Natural killer cell treated with Interleukin-12 subunit alpha and Interleukin-12 subunit beta and Interleukin-15 and Interleukin-18, amount 100 ng/mL, for 72 hours (primary cell): ENCODE measurements at regions not wholly inside any gene's neighbourhood (a gene's known extent, or its start where the extent isn't known, plus 50 kb on each side); places are given as distances from the start of the nearest gene placed in this dataset.
"Not testable (repeated sequence)": the region's sequence is repeated elsewhere in the genome, so short reads cannot be mapped to it uniquely, and the experiment has no call there.

Experiments used
- ATAC-seq, 2 donors: fragments of 150-1000 bp; cut with Tn5 transposase in 1 of 2; sonication (Bioruptor Pico), chemical (Tn5 transposase) in 1 of 2; 2 replicates each; pipeline ENCODE4 v1.10.0; 2021
- DNase-seq: peaks from one replicate; pipeline ENCODE4 v3.0.0; 2022; ENCODE audit warnings: low spot score
- H3K27ac Mint-ChIP-seq, 2 donors: 1 replicate in 1 of 2; 2 replicates in 1 of 2; pipeline ENCODE4 v1.8.0; 2022; ENCODE audit warnings: mixed read lengths in 2 of 2, mild to moderate bottlenecking in 1 of 2, moderate library complexity in 1 of 2
- H3K27me3 Mint-ChIP-seq, 2 donors: 1 replicate in 1 of 2; 2 replicates in 1 of 2; pipeline ENCODE4 v1.8.0; 2022; ENCODE audit warnings: mixed read lengths in 2 of 2
- H3K36me3 Mint-ChIP-seq: one replicate; pipeline ENCODE4 v1.8.0; 2022; ENCODE audit warnings: mixed read lengths
- H3K4me1 Mint-ChIP-seq, 2 donors: 1 replicate in 1 of 2; 2 replicates in 1 of 2; pipeline ENCODE4 v1.8.0; 2022; ENCODE audit warnings: low read depth in 2 of 2, mixed read lengths in 2 of 2, mild to moderate bottlenecking in 1 of 2
- H3K4me3 Mint-ChIP-seq: one replicate; pipeline ENCODE4 v1.8.0; 2022; ENCODE audit warnings: mixed read lengths
- H3K9me3 Mint-ChIP-seq: 2 replicates; pipeline ENCODE4 v1.8.0; 2022; ENCODE audit warnings: mixed read lengths

DNA sequence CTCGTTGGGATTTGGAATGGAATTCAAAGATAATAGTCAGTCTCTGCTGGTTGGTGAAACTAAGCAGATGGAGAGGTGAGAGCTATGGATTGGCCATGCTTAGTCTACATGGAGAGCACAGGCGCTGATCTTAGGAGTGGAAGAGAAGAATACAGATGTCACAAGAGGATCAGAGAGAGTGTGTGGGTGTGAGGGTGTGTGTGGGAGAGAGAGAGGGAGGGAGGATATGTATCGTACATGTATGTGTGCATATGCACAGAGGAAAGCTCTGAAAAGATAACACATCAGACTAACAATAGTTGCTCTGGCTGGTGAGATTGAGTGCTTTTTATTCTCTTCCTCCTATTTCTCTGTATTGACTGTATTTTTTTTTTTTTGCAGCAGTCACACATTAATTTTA, 686.2 kb upstream of the TBX3 start:
- peaks cover 16% of the 10 kb centered on the region for H3K9me3 Mint-ChIP-seq
- ATAC-seq, result no peak
- no peak overlapping the region for H3K27ac Mint-ChIP-seq
- no peaks in the 10 kb centered on the region for H3K27me3 Mint-ChIP-seq
- no peak for DNase-seq
- H3K4me3 Mint-ChIP-seq, result no peak overlapping the region
- H3K36me3 Mint-ChIP-seq, result peaks cover 6% of the 10 kb centered on the region
- H3K4me1 Mint-ChIP-seq, result no peaks in the 10 kb centered on the region

DNA sequence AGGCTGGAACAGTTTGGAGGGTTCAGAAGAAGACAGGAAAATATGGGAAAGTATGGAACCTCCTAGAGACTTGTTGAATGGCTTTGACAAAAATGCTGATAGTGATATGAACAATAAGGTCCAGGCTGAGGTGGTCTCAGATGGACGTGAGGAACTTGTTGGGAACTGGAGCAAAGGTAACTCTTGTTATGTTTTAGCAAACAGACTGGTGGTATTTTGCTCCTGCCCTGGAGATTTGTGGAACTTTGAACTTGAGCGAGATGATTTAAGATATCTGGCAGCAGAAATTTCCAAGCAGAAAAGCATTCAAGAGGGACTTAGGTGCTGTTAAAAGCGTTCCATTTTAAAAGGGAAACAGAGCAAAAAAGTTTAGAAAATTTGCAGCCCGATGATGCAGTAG, 682.3 kb upstream of the TBX3 start:
- H3K4me3 Mint-ChIP-seq, result not testable (repeated sequence)

DNA sequence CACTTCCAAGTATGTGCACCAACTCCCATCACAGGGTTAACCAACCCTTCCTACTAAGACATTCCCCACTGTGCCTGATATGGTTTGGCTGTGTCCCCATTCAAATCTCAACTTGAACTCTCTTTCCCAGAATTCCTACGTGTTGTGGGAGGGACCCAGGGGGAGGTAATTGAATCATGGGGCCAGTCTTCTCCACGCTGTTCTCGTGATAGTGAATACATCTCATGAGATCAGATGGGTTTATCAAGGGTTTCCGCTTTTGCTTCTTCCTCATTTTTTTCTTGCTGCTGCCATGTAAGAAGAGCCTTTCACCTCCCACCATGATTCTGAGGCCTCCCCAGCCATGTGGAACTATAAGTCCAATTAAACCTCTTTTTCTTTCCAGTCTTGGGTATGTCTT, 681.8 kb upstream of the TBX3 start:
- not testable (repeated sequence) for H3K4me3 Mint-ChIP-seq, DNase-seq, ATAC-seq, H3K9me3 Mint-ChIP-seq, H3K27ac Mint-ChIP-seq, H3K27me3 Mint-ChIP-seq, H3K36me3 Mint-ChIP-seq, H3K4me1 Mint-ChIP-seq

More for the DNA sequence above, 682.3 kb upstream of the TBX3 start:
- H3K4me1 Mint-ChIP-seq, H3K27ac Mint-ChIP-seq, H3K27me3 Mint-ChIP-seq, H3K9me3 Mint-ChIP-seq, H3K36me3 Mint-ChIP-seq, ATAC-seq, DNase-seq: not testable (repeated sequence)

DNA sequence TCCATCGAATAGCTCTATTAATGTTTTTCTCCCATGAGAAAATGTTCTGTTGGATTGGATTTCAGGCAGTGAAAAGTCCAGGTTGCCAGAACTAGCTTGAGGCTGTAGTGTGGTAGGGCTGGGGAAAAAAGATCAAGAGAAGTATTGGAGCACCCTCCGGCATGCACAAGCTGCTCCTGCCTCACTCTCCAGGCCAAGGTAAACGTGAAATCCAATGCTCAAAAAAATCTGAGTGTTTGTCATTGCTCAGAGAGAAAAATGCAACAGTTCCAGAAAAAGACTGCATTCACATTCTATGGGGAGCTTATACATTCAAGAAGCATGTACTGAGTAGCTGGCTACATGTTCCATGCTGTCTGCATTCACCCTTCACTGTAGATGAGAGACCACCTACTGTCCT, 680.9 kb upstream of the TBX3 start:
- no peaks in the 10 kb centered on the region for H3K27me3 Mint-ChIP-seq
- H3K27ac Mint-ChIP-seq, result no peak overlapping the region
- H3K9me3 Mint-ChIP-seq, result peaks cover 8% of the 10 kb centered on the region
- H3K36me3 Mint-ChIP-seq, result no peaks in the 10 kb centered on the region
- ATAC-seq (no peak), DNase-seq (no peak)
- no peak overlapping the region for H3K4me3 Mint-ChIP-seq
- no peaks in the 10 kb centered on the region for H3K4me1 Mint-ChIP-seq

DNA sequence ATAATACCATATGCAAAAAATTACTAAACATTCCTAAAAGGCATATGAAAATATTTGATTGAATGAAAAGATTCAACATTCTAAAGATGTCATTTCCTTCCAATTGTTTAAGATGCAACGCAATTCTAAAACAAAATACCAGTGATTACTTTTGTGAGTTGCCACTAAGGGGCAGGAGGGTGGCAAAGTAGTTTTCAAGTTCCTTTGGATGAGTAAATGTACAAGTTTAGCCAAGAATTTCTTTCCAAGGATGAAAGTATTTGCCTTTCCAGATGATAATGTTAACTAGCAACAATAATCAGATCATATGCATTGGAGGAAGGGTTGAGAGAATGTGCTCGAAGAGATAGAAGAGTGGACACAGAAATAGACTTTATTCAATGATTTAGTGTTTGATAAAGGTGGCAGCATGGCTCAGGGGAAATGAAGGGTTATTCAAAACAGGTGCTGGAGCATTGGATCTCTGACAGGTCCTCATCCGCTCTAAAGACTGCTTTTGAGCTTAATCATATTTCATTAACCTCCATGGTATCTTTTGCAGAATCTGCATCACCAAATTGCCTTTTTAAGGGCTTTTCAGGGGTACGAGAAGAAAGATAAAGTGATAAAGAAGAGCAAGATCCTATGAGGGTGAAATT, 678.5 kb upstream of the TBX3 start:
- Mint-ChIP-seq H3K9me3 (peaks cover 2% of the 10 kb centered on the region), H3K36me3 (no peaks in the 10 kb centered on the region), H3K27me3 (no peaks in the 10 kb centered on the region), H3K27ac (no peak overlapping the region), H3K4me1 (no peaks in the 10 kb centered on the region), H3K4me3 (no peak overlapping the region)
- DNase-seq, result no peak
- no peak for ATAC-seq

DNA sequence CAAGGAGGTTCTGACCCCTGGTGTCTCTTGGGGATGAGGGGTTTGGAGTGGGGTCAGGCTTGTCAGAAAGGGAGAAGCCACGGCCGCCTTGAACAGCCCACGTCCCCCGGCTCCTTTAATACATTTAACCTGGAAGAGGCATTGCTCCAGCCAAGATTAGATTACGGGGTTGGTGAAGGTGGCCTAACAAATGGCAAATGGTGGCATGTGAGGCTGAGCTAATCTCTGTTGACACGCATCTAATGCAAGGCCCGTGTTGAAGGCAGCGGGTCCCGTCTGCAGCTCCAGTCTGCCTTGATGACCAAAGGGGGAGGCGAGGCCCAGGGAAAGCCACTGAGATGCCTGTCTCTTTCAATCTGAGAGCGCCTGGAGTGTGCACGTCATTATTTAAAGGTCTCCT, 673.7 kb upstream of the TBX3 start:
- no peak for DNase-seq
- no peak for ATAC-seq
- Mint-ChIP-seq H3K4me3 (no peak overlapping the region), H3K9me3 (peaks cover 4% of the 10 kb centered on the region), H3K4me1 (no peaks in the 10 kb centered on the region), H3K36me3 (no peaks in the 10 kb centered on the region), H3K27ac (no peak overlapping the region), H3K27me3 (no peaks in the 10 kb centered on the region)

DNA sequence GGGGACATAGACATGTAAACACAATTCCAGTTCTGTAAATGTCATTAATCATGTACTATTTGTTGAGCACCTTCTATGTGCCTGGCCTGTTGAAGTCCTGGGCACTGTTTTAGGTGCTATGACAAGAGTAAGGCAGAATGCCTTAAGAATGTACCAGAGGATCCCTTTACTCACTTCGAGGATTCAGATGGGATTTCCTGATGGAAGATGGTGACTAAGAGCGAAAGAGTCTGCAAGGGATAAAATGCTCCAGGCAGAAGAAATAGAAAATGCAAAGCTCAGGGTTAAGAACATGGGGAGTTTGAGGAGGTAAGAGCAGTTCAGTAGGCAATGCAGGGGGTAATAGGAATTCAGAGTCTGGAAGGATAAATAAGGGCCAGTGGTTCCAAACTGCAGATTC, 671.3 kb upstream of the TBX3 start:
- DNase-seq, result no peak
- Mint-ChIP-seq H3K36me3 (no peaks in the 10 kb centered on the region), H3K9me3 (peaks cover 6% of the 10 kb centered on the region), H3K4me3 (no peak overlapping the region), H3K27me3 (no peaks in the 10 kb centered on the region), H3K27ac (no peak overlapping the region), H3K4me1 (no peaks in the 10 kb centered on the region)
- no peak for ATAC-seq

DNA sequence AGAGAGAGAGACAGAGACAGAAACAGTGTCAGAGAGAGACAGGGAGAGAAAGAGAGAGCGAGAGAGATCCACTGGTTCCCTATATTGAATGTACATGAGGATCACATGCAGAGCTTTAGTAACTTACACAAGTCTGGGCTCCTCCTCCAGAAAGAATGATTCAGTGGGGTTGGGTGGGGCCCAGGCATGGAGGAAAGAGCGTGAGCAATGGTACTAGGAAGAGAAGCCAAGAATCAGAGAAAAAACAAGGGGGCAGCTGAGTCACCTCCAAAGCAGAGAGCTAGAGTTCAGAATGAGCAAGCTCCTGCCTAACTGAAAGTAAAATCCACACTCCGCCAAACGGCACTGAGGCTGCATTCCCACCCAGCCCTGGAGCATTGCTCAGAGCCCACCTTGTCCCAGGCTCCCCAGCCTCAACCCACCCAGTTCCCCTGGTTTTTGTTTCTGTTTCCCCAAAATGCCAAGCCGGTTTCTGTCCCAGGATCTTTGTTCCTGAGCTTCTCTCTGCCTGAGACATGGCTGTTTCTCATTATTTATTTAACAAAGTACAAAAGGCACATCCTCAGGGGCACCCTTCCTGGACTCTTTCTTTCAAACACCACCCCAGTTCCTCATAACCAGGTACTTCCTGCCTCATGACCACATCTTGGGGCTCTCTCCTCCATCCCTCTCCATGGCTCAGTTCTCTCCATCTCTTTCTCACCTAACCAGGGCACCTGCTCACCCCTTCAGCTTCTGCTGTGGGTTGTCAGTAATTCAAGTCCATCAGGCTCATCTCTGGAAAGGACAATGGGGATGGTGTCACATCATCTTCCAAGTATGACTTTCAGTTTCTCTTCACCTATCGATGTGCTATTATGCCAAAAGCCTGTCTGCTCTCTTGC, 670.3 kb upstream of the TBX3 start:
- peaks cover 7% of the 10 kb centered on the region for H3K9me3 Mint-ChIP-seq
- H3K27ac Mint-ChIP-seq, result no peak overlapping the region
- DNase-seq (no peak), ATAC-seq (no peak)
- no peak overlapping the region for H3K4me3 Mint-ChIP-seq
- no peaks in the 10 kb centered on the region for H3K4me1 Mint-ChIP-seq
- no peaks in the 10 kb centered on the region for H3K27me3 Mint-ChIP-seq
- H3K36me3 Mint-ChIP-seq, result no peaks in the 10 kb centered on the region

DNA sequence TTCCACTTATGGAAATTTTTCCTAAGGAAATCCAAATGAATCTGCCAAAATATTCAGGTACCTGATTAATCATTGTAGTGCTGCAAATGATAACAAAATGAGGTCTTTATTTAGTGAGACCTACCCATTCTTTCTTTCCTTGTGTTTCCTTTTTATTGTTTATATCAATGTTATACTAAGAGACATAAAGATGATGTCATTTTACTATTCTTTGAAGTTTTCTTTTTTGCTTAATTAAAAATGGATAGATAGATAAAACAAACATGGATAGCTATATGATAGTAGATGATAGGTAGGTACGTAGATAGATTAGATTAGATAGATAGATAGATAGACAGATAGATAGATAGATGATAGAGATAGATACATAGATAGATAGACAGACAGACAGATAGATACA, 669.5 kb upstream of the TBX3 start:
- no peak overlapping the region for H3K4me3 Mint-ChIP-seq
- no peak overlapping the region for H3K27ac Mint-ChIP-seq
- H3K27me3 Mint-ChIP-seq, result no peaks in the 10 kb centered on the region
- H3K9me3 Mint-ChIP-seq, result peaks cover 8% of the 10 kb centered on the region
- no peaks in the 10 kb centered on the region for H3K36me3 Mint-ChIP-seq
- DNase-seq (no peak), ATAC-seq (no peak)
- no peaks in the 10 kb centered on the region for H3K4me1 Mint-ChIP-seq

DNA sequence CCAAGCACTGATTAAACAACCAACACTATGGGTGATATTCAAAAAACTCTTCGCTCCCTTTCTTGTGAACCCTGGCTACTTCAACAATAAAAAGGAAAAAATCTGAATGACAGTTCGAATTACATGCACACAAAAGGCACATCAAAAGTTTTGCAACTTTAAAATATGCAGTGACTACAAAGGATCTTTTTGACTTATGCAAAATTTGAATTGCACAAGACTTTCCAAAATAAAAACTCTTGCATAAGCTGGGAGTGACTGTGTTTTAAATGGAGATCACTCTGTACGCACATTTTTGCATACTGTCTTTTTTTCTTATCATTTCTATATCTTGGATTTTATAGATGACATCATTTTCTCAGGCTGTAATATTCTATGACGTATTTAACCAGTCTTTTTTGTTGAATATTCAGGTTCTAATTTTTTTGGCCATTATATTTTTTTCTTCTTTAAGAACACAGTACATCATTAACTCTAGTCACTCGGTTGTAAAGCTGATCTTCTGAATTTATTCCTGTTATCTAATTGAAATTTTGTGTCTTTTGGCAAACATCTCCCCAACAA, 667.6 kb upstream of the TBX3 start:
- H3K4me3 Mint-ChIP-seq, result no peak overlapping the region

DNA sequence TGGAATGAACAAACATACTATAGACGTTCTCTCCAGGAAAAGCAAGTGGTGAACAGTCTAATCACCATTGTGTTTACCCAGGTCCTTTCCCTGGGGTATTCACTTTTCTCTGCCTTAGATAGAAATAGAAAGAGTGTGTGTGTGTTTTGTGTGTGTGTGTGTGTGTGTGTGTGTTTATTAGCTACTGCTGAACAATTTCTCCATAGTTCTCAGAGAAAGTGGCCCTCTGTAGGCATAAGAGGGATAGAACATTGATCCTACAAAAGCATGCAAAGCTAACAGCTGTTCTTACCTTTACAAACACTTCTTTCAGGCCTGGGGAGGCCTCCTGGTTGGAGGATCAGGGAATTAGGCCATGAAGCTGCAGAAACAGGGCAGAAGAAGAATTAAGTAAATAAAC, 665.7 kb upstream of the TBX3 start:
- no peak for DNase-seq
- Mint-ChIP-seq H3K27ac (no peak overlapping the region), H3K9me3 (peaks cover 7% of the 10 kb centered on the region), H3K4me3 (no peak overlapping the region), H3K4me1 (no peaks in the 10 kb centered on the region), H3K27me3 (no peaks in the 10 kb centered on the region), H3K36me3 (no peaks in the 10 kb centered on the region)
- no peak for ATAC-seq

More for the DNA sequence above, 667.6 kb upstream of the TBX3 start:
- H3K27me3 Mint-ChIP-seq, result no peaks in the 10 kb centered on the region
- no peak overlapping the region for H3K27ac Mint-ChIP-seq
- peaks cover 8% of the 10 kb centered on the region for H3K9me3 Mint-ChIP-seq
- H3K36me3 Mint-ChIP-seq, result no peaks in the 10 kb centered on the region
- ATAC-seq (no peak), DNase-seq (no peak)
- H3K4me1 Mint-ChIP-seq, result no peaks in the 10 kb centered on the region

DNA sequence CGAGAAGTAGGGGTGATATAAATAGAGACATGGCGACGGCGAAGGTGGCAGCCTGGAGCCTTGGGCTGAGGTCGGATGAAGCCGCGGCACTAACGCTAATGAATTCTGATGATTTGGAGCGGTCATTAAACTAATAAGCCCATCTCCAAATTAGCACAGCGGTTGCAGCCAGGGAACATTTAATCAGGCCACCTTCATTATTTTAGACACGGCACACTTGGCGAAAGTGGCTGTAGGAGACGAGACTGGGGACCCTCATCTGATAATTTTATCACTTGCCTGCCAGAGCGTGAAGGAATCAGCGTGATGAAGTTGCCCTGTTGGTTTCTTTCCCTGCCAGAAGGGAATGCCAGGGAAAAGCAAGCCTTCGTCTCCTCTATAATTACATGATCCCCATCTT, 664.3 kb upstream of the TBX3 start:
- H3K27ac Mint-ChIP-seq, result no peak overlapping the region

DNA sequence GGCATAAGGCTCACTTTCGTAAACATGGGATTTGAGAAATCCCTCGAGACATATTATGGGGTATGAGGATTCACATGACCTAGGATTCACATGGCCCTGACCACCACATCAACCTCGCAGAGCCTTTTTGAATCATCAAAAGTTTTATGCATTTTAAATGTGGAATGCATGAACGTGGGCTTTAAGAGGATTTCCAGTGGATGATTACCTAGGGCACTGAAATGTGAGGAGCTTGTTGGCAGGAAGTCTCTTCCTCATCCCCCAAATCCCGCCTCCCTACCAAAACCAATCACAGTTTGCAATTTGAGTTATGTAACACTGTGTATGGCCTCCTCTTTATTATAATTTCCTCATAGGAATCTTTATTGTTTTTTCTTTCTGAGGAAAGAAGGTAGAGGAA, 659.6 kb upstream of the TBX3 start:
- no peak overlapping the region for H3K27ac Mint-ChIP-seq
- DNase-seq (no peak), ATAC-seq (no peak)
- no peaks in the 10 kb centered on the region for H3K27me3 Mint-ChIP-seq
- H3K4me3 Mint-ChIP-seq, result no peak overlapping the region
- H3K9me3 Mint-ChIP-seq, result peaks cover 8% of the 10 kb centered on the region
- H3K36me3 Mint-ChIP-seq, result no peaks in the 10 kb centered on the region
- no peaks in the 10 kb centered on the region for H3K4me1 Mint-ChIP-seq

More for the DNA sequence above, 664.3 kb upstream of the TBX3 start:
- no peak overlapping the region for H3K4me3 Mint-ChIP-seq
- no peaks in the 10 kb centered on the region for H3K27me3 Mint-ChIP-seq
- ATAC-seq (no peak), DNase-seq (no peak)
- peaks cover 5% of the 10 kb centered on the region for H3K9me3 Mint-ChIP-seq
- H3K36me3 Mint-ChIP-seq, result no peaks in the 10 kb centered on the region
- no peaks in the 10 kb centered on the region for H3K4me1 Mint-ChIP-seq

DNA sequence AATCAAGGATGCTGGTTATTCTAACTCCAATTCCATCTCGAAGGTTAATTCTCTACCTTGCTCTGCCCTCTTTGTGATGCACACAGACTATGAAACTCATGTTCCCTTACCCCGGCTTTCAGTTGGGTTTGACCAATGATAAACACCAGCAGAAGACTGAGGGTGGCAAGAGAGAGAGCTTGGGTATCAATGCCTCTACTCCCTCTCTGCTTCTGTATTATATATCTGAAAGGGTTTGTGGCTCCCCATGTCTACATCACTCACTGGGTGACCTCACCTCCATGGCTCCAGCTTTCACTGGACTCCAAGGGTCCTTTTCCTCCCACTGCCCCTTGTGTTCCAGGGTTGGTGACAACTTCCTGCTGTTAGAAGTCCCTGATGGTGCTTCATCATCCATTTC, 659.0 kb upstream of the TBX3 start:
- no peak for ATAC-seq
- H3K9me3 Mint-ChIP-seq, result peaks cover 8% of the 10 kb centered on the region
- H3K36me3 Mint-ChIP-seq, result no peaks in the 10 kb centered on the region
- H3K4me1 Mint-ChIP-seq, result no peaks in the 10 kb centered on the region
- H3K27ac Mint-ChIP-seq, result no peak overlapping the region
- H3K27me3 Mint-ChIP-seq, result no peaks in the 10 kb centered on the region
- DNase-seq, result no peak
- H3K4me3 Mint-ChIP-seq, result no peak overlapping the region
